Endothelial cell of umbilical vein (primary cell): ENCODE measurements at regions not wholly inside any gene's neighbourhood (a gene's known extent, or its start where the extent isn't known, plus 50 kb on each side); places are given as distances from the start of the nearest gene placed in this dataset.

Experiments used
- BruUV-seq: library from RNA; stranded (reverse); fragments of 400-500 nt; replicated peaks from 2 replicates; lab custom pipeline; 2021; lab: Mats Ljungman, UMichigan
- CTCF ChIA-PET: fragments of 300-600, 350-600 bp; sonication (Branson Sonifier 250); formaldehyde crosslinking; loops from one replicate; lab custom pipeline; 2021; ENCODE audit warnings: antibody characterized with exemption, inconsistent platforms; lab: Charles Lee
- POLR2A ChIA-PET: fragments of 300-600, 350-600 bp; sonication (Branson Sonifier 250); formaldehyde crosslinking; loops from one replicate; lab custom pipeline; 2021; ENCODE audit warnings: antibody characterized with exemption, inconsistent platforms; lab: Charles Lee
- DNase-seq: peaks from one replicate; pipeline ENCODE4 v3.0.0-alpha.2; 2011; ENCODE audit warnings: low read depth, low spot score
- FAIRE-seq: peaks from 2 replicates; lab custom pipeline; 2011; peaks lifted over from hg19 to GRCh38; lab: Jason Lieb, UNC
- H2AFZ ChIP-seq: 2 replicates; pipeline ENCODE4 v1.6.0; 2012; ENCODE audit warnings: low read depth, low read length, control low read depth, inconsistent platforms
- H3K27ac ChIP-seq: 2 replicates; pipeline ENCODE4 v1.5.1; 2011; ENCODE audit warnings: low read depth, mild to moderate bottlenecking, control low read depth, low read length, moderate library complexity; ENCODE audit not compliant: insufficient read depth
- H3K27me3 ChIP-seq, 2 experiments: 2 replicates each; pipeline versions ENCODE4 v1.6.0 to v1.6.1; 2011; ENCODE audit warnings: low read length in 2 of 2, mixed read lengths in 1 of 2; ENCODE audit not compliant: control insufficient read depth in 2 of 2, insufficient read depth in 2 of 2
- H3K36me3 ChIP-seq, 2 experiments: 2 replicates in 1 of 2; 3 replicates in 1 of 2; pipeline ENCODE4 v1.5.1; 2011; ENCODE audit warnings: low read length in 2 of 2, mild to moderate bottlenecking in 1 of 2, moderate library complexity in 1 of 2; ENCODE audit not compliant: control insufficient read depth in 2 of 2, insufficient read depth in 2 of 2; ENCODE audit errors: extremely low read depth in 1 of 2
- H3K4me1 ChIP-seq: 3 replicates; pipeline ENCODE4 v1.5.1; 2011; ENCODE audit warnings: mild to moderate bottlenecking, low read length; ENCODE audit not compliant: control insufficient read depth, insufficient read depth; ENCODE audit errors: extremely low read depth
- H3K4me2 ChIP-seq: 2 replicates; pipeline ENCODE4 v1.6.1; 2011; ENCODE audit warnings: low read length, control low read depth, mixed read lengths; ENCODE audit not compliant: insufficient read depth
- H3K4me3 ChIP-seq, 3 experiments: fragments of 200-600 bp in 1 of 3; sonication (generic), shearing (Covaris generic) in 1 of 3; replicated peaks in 1 of 3; 2 replicates each; pipeline ENCODE4 v1.5.1; 2011 to 2016; ENCODE audit warnings: control low read depth in 3 of 3, low read length in 3 of 3, mild to moderate bottlenecking in 2 of 3, inconsistent platforms in 1 of 3, low read depth in 1 of 3, moderate library complexity in 1 of 3; ENCODE audit not compliant: insufficient read depth in 1 of 3
- H3K79me2 ChIP-seq: 2 replicates; pipeline ENCODE4 v1.6.0; 2012; ENCODE audit warnings: low read length, inconsistent platforms; ENCODE audit not compliant: control insufficient read depth, insufficient read depth
- H3K9ac ChIP-seq: replicated peaks from 2 replicates; pipeline ENCODE3; 2011; ENCODE audit warnings: low read length, control low read depth; ENCODE audit not compliant: insufficient read depth; ENCODE audit errors: extremely low read depth
- H3K9me1 ChIP-seq: replicated peaks from 3 replicates; pipeline ENCODE4 v1.6.0; 2011; ENCODE audit warnings: mild to moderate bottlenecking, low read length; ENCODE audit not compliant: control insufficient read depth, insufficient read depth; ENCODE audit errors: extremely low read depth
- H3K9me3 ChIP-seq: replicated peaks from 2 replicates; pipeline ENCODE4 v1.5.1; 2012; ENCODE audit warnings: low read length, inconsistent platforms; ENCODE audit not compliant: control insufficient read depth, insufficient read depth
- H4K20me1 ChIP-seq: replicated peaks from 2 replicates; pipeline ENCODE3; 2011; ENCODE audit warnings: mild to moderate bottlenecking, low read length; ENCODE audit not compliant: control insufficient read depth, insufficient read depth; ENCODE audit errors: extremely low read depth
- CTCF ChIP-seq, 2 donors: IDR thresholded peaks; 1 replicate in 1 of 2; 2 replicates in 1 of 2; pipeline ENCODE4 v1.5.1; 2011; ENCODE audit warnings: low read length in 2 of 2, mild to moderate bottlenecking in 2 of 2, moderate library complexity in 2 of 2, control low read depth in 1 of 2, inconsistent platforms in 1 of 2, low read depth in 1 of 2; ENCODE audit not compliant: insufficient read depth in 1 of 2; ENCODE audit errors: extremely low read depth in 1 of 2
- EZH2 ChIP-seq: IDR thresholded peaks from 2 replicates; pipeline ENCODE4 v1.6.1; 2012; ENCODE audit warnings: borderline replicate concordance, low read depth, mild to moderate bottlenecking, moderate library complexity, low read length, inconsistent platforms; ENCODE audit not compliant: severe bottlenecking
- FOS ChIP-seq: IDR thresholded peaks from 2 replicates; pipeline ENCODE4 v1.6.1; 2011; ENCODE audit warnings: mild to moderate bottlenecking, low read length, moderate library complexity, borderline replicate concordance; ENCODE audit not compliant: insufficient read depth
- GATA2 ChIP-seq: IDR thresholded peaks from 2 replicates; pipeline ENCODE4 v1.7.0; 2011; ENCODE audit warnings: low read depth, mild to moderate bottlenecking, moderate library complexity, mixed read lengths, low read length; ENCODE audit not compliant: insufficient read length, insufficient read depth
- JUN ChIP-seq: IDR thresholded peaks from 2 replicates; pipeline ENCODE4 v1.6.1; 2011; ENCODE audit warnings: borderline replicate concordance, low read depth; ENCODE audit not compliant: insufficient read length, insufficient read depth
- MAX ChIP-seq: IDR thresholded peaks from 2 replicates; pipeline ENCODE4 v1.6.1; 2011; ENCODE audit not compliant: insufficient read depth, insufficient read length
- MYC ChIP-seq: IDR thresholded peaks from one replicate; pipeline ENCODE4 v1.6.1; 2011; ENCODE audit warnings: mild to moderate bottlenecking, low read depth, low read length
- POLR2A ChIP-seq: IDR thresholded peaks from 2 replicates; pipeline ENCODE4 v1.6.1; 2012; ENCODE audit warnings: low read depth, mild to moderate bottlenecking, control low read depth, low read length
- POLR2AphosphoS5 ChIP-seq: IDR thresholded peaks from 2 replicates; pipeline ENCODE4 v1.6.1; 2012; ENCODE audit warnings: low read depth, mild to moderate bottlenecking, control low read depth, low read length, moderate library complexity; ENCODE audit not compliant: insufficient read depth
- dilution Hi-C: fragments of 300-500 bp; cut with MboI; formaldehyde crosslinking; loops from one replicate; pipeline ENCODE4 v1.15.0; 2019; ENCODE audit warnings: low sequenced_read_pairs; ENCODE audit not compliant: extremely low pct_ligation_motif_present
- intact Hi-C: fragments of 100-400 bp; cut with micrococcal nuclease; formaldehyde crosslinking; loops from one replicate; pipeline ENCODE4 v1.10.0; 2022

- H3K27ac ChIP-seq, result no peak overlapping the region
- H3K4me2 ChIP-seq, result no peak overlapping the region
- no peaks in the 10 kb centered on the region for H3K36me3 ChIP-seq
- FAIRE-seq, result no peak
- H3K9me1 ChIP-seq, result no peaks in the 10 kb centered on the region
- TF ChIP-seq GATA2, result no peak
- no peak for TF ChIP-seq FOS
- H4K20me1 ChIP-seq, result no peaks in the 10 kb centered on the region
- no peaks in the 10 kb centered on the region for H3K4me1 ChIP-seq
- DNase-seq, result no peak
- no peaks in the 10 kb centered on the region for H3K79me2 ChIP-seq
- POLR2A ChIA-PET, result no interaction called here
- BruUV-seq, result no TSS peak
- H3K9me3 ChIP-seq, result no peaks in the 10 kb centered on the region
- CTCF ChIA-PET, result no interaction called here
- no peak overlapping the region for H3K4me3 ChIP-seq
- no peaks in the 10 kb centered on the region for H3K27me3 ChIP-seq
- intact Hi-C loops, result no loop called here
- H3K9ac ChIP-seq, result no peak overlapping the region
- dilution Hi-C loops, result no loop called here
- no peak overlapping the region for H2AFZ ChIP-seq
These were observed 377.7 kb upstream of the RBMS3 start for GRCh38 chr3:28903171-28903601.

GRCh38 chr3:28905798-28906197, 375.1 kb upstream of the RBMS3 start:
- ChIA-PET POLR2A (no interaction called here), CTCF (no interaction called here)
- FAIRE-seq (no peak), DNase-seq (no peak)
- BruUV-seq, result no TSS peak
- no peak overlapping the region for H3K9ac ChIP-seq
- H3K4me3 ChIP-seq, result no peak overlapping the region
- peaks cover 0 to 1% of the 10 kb centered on the region in 2 experiments for H3K27me3 ChIP-seq
- intact Hi-C loops (no loop called here), dilution Hi-C loops (no loop called here)
- H3K9me3 ChIP-seq, result no peaks in the 10 kb centered on the region
- H3K27ac ChIP-seq, result no peak overlapping the region
- no peaks in the 10 kb centered on the region for H3K79me2 ChIP-seq
- H3K4me2 ChIP-seq, result no peak overlapping the region
- TF ChIP-seq POLR2A (no peak), MYC (no peak), GATA2 (no peak), FOS (no peak), MAX (no peak), EZH2 (no peak), CTCF (IDR thresholded peaks at IDR 0.05; ENCODE audit: extremely low read depth in 1 of 2, insufficient read depth in 1 of 2, low read depth in 1 of 2, low read length in 2 of 2) (no peak), JUN (no peak), POLR2AphosphoS5 (no peak)
- no peaks in the 10 kb centered on the region for H3K36me3 ChIP-seq
- H3K9me1 ChIP-seq, result no peaks in the 10 kb centered on the region
- H2AFZ ChIP-seq, result no peak overlapping the region
- no peaks in the 10 kb centered on the region for H4K20me1 ChIP-seq
- H3K4me1 ChIP-seq, result no peaks in the 10 kb centered on the region
